Left renal cortex interstitium (tissue), 4 donors: ENCODE measurements at regions not wholly inside any gene's neighbourhood (a gene's known extent, or its start where the extent isn't known, plus 50 kb on each side); places are given as distances from the start of the nearest gene placed in this dataset.
"Not testable (repeated sequence)": the region's sequence is repeated elsewhere in the genome, so short reads cannot be mapped to it uniquely, and the experiment has no call there.

Source experiments
- DNase-seq, 4 donors: peaks; one replicate each; pipeline ENCODE4 v3.0.0-alpha.2; 2013; ENCODE audit warnings: low read depth in 4 of 4, low spot score in 2 of 4, missing footprints in 1 of 4

DNA sequence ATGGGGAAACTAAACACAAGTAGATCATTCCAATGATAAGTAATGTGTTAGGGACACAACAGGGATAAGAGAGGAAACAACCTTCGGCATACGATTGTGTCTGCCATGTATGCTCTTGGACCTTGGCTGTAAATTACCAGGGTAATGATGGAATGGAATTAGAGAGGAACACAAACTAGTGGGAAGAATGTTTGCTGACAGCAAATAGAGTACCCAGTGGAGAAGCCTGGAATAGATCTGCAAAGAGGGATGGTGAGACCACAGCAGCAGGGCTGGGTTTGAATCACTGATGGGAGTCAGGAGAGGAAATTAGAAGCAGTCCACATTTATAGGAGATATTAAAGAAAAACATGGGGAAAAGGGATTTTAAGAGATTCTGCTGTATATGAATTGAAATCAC is 172.8 kb downstream of the LRIG3 start:
- no peak for DNase-seq

DNA sequence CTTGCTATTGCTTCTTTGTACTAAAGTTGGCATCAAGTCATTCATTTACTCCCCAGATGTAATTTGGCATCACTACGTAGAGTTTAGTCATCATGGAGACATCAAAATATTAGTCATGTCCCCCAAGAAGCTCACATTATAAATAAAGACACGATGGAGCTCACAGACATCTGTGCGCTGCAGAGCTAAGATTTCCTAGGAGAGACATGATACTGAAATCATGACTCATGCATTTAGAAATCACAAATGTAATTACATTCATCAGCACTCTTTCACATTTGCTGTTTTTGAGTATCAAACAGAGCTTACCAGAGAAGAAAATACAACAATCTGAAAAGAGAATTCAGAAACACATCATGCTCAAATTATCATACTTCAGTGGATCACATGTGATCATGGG is 169.8 kb downstream of the LRIG3 start:
- DNase-seq = no peak

DNA sequence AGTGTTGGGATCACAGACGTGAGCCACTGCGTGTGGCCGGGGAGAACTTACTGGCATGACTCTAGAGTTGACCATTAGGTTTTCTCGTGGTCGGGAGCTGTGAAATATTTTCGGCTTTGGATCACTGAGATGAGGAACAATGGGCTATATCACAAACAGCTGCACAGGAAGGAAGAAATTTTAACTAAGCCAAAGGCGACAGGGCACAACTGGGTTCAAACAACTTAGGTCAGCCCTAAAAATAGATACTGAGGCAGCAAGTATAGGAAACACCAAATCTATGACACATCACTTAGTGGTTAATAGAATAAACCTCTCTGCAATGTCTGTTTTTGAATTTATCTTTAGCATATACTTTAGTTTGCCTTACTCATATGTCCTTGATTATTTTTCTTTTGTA is 162.9 kb downstream of the LRIG3 start:
- DNase-seq = no peak

DNA sequence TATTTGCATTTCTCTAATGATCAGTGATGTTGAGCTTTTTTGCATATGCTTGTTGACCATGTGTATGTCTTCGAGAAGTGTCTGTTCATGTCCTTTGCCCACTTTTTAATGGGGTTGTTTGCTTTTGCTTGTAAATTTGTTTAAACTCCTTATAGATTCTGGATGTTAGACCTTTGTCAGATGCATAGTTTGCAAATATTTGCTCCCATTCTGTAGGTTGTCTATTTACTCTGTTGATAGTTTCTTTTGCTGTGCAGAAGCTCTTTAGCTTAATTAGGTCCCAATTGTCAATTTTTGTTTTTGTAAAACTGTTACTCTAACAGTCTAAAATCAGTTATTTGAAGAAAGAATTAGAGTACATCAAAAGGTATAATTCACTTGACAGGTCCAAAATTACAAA is 160.6 kb downstream of the LRIG3 start:
- DNase-seq = not testable (repeated sequence)

DNA sequence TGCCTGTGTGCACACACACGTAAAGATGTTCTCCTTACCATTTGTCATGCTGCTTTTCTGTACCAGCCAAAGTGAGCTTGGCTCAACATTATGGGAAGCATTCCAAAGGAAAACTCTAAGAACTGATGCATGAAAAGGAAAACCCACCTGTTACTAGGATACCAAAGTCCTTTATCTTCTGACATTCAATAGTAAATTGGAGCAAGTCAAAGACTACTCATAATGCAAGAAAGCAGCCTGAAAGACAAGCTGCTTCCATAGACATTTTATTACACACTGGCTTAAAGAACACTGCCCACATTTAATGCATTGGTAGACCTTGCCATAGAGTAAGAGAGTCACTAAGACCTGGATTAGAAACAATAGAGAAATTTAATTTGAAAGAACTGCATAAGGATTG is 159.0 kb downstream of the LRIG3 start:
- no peak for DNase-seq

DNA sequence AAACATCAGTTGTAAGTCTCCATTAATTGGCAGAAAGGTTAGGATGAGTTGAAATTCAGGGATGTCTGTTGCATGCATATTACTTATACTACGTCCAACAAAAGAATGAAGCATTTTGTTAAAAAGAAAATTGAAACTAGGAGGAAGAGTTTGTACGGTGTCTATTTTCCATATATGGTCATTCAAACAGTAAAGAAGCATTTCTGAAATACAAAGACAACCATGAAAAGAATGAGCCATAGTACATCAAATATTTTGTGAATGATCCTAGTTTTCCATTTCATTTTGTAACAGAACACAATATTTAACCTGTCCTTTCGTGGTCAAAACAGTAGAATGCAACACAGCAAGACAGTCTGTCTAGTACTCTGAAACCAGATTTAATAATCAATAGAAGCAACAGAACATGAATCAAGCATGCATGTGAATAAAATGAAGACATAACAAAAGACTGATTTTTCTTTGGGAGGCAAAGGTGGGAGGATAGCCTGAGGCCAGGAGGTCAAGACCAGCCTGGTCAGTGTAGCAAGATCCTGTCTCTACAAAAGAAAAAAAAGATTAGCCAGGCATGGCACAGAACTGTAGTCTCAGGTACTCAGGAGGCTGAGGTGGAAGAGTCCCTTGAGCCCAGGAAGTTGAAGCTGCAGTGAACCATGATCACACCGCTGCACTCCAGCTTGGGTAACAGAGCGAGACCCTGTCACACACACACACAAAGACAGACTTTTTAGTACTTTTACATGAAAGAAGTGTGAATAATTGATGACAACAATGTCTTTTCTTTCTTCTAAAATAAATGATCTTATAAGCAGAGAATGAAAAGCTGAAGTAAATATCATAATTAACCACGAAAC is 156.0 kb downstream of the LRIG3 start:
- peak in 1 of 4 donors; percentile 2 for DNase-seq

DNA sequence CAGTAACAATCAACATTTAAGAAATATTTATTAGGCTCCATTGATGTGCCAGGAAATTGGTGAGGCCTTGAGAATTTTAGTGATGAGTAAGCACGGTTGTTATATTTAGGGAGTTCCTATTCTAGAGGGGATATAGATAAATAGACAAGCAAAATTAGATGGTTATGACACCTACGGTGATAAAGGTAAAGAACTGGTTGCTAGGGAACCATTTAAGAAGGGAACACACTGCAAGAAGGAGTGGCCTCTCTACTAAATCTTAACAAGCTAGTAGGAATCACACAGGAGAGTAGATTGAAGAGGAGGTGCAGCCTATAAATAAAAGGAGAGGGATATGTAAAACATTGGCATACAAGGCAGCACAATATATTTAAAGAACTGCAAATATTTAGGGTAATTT is 155.2 kb downstream of the LRIG3 start:
- DNase-seq = no peak

DNA sequence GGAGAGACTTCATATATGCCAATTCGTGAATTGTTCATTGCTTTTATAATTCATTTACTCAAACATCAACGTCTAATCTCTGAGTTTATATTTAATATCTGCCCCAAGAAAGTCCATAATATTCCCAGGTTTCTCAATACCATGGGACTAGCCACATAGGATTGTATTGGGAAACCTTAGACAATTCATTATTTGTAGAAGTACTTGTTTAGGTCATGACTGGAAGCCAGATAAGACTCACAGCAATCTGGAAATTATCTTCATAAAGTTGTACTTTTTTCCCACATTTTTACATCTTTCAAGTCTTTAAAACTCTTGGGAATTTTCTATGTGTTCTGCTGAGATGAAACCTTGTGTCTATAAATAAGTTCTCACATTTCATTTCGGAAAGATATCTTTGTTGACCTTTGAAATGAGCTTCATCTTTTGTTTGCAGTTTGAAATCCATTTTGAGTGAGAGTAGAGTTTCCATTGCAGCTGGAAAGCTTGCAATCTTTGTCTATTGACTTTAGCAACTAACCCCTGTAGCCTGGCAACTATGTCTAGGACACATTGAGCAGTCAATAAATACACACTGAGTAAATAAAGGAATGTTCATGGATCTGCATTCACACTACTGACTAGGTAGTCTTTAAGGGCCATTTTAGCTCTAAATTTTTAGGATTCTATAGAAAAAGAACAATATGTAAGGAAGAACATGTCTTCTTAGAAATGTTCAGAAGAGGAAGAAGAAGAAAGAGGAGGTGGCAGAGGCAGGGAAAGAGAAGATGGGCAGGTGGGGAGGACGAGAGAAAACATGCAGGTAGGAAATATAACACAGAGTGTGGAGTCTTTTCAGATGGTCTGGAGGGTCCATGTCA is 154.4 kb downstream of the LRIG3 start:
- DNase-seq = no peak

DNA sequence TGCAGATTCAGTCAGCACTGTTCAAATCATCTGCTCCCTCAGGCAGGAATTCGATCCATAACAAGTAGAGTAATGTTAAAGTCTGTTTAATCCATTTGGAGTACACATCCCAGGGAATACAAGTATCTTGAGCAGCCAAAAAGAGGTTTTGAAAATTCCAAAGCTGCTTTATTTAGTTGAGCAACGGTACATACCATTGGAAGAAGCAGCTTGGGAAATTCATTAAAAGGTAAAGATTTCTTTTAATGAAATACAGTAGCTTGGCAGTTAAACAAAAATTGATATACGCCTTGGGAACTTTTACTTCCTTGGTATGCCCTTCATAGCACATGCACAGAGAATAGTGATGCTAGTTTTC is 153.8 kb downstream of the LRIG3 start:
- no peak for DNase-seq

DNA sequence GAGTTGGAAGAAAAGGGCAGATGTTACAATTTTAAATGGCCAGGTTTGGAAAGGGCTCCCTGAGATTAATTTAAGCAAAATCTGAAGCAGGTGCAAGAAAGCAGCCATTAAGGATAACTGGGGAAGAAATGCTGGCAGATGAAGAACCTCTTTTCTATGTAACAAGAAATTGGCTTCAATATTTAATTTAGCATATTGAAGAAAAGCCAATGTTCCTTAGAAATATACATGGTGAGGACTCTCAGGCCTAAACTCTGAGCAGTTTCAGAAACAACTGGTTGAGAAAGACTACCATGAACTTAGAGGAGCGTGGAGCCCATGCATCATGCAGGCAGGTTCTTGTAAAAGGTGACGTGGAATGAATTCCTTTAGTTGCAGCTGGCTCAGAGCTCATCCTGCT is 152.8 kb downstream of the LRIG3 start:
- DNase-seq = no peak

DNA sequence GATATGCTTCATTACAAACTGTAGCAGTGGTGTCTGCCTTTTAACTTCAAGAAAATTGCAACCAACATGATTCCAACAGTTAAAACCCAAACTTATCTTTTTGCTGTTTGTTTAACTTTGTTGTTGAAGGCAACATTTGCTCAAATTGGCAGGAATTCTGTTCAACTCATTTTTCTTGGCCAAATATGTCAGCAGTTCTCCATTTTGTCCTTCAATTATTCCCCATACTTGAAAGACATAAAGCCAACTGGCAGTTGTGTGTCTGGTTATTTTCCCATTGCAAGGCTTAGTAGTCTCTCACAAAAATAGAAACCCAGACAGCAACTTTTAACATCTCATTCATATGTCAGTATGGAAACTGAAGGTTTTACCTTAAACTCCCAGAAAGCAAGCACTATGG is 146.3 kb downstream of the LRIG3 start:
- no peak for DNase-seq

DNA sequence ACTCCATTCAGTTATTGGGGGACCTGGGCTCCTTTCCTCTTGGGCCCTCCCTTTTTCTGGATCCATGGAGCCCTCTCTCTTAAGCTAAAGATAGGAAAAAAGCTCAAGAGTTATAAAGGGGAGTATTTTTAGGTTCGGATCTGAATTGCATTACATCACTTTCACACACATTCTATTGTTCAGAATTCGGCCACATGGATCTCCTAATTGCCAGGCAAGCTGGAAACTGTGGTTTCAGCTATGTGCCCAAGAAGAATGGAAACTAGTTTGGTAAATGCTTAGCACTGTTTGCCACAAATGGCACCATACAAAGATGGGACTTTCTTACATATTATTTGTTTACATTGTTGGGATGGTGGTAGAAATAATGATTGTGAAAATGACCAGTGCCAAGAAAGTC is 145.6 kb downstream of the LRIG3 start:
- no peak for DNase-seq

DNA sequence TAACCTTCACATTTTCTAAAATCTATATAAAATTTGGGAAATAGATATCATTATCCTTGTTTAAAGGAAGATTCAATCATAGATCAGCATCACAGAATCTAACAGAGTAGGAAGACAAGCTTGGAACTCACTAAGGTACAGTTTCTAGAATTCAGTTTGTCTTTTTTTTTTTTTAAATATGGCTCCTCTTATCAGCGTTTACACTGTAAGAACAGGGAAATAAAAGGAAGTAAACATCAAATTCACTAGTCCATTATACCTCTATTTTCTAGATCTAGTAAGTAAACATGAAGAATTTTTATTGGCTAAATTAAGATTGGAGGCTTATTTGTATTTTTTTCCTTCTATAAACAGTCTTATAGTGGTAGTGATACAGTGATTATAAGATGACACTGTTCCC is 144.9 kb downstream of the LRIG3 start:
- no peak for DNase-seq

DNA sequence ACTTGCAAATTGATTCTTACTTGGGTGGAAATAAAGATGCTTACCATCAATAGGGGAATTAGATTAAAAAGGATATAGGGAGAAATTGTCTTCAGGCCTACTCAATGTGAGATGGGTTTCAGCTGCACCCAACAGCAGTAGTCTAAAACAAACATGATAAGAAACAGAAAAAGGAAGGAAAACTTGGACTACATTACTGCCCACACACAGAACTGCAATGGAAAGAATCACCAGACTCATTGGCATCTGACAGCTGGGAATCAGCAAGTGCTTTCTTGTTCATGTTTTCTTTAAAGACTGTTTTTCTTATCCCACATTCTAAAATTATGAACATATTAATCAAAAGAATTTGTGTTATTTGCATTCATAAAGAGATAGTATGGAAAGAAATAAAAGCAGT is 144.2 kb downstream of the LRIG3 start:
- DNase-seq = no peak

DNA sequence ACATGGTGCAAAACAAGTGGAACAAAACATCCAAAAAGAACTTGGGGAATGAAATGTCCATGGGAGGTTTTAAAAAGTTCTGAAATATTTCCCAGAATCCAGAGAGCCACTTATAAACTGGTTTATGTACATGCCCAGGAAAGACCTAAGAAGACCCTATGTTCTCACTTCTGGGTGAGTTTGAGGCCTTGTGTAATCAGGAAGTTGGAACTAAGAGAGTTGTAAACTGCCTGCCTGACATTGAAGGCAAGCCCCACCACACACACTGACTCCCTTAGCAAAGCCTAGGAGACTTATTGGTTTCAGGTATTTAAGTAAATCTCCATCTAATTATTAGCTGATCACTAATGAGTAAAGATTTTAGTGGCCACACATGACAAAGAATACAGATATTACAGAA is 142.5 kb downstream of the LRIG3 start:
- no peak for DNase-seq

DNA sequence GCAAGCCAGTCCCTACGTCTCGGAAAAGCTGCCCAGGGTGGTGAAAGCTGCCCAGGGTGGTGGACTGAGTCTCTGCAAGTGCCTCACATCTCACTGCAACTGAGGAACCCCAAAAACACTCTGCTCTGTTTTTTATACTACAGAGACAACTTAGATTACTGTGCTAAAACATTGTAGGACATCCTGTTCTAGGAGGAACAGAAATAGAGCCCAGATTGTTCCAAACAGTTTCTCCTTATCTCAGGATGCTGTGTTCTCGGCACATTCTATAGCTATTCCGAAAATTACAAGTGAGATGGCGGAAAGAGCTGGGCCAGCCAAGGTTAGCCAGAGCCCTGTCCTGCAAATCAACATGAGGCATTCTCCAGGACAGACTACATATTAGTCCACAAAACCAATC is 138.7 kb downstream of the LRIG3 start:
- DNase-seq = no peak

DNA sequence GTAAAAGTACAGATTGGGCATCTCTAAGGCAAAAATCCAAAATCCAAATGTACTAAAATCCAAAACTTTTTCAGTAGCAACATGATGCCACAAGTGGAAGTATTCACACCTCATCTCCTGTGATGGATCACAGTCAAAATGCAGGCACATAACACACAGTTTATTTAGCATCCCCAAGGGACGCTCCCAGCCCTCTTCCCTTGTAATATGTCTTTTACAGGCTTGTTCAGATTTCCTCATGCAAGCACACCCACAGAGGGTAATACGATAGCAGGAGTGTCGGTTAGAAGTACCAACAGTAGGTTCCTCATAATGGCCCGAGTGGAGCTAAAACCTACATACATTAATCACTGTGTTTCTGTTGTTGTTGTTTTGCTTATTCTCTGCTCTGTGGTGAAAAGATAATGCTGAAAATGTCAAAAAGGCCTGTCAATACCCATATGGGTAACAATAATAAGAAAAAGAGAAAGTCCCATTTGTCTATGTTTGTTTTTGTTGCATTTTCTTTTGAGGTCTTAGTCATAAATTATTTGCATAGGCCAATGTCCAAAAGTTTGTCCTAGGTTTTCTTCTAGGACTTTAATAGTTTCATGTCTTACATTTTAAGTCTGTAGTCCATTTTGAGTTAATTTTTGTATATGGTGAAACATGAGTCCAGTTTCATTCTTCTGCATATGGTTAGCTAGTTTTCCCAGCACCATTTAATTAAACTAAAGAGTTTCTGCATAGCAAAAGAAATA is 133.1 kb downstream of the LRIG3 start:
- DNase-seq = no peak

DNA sequence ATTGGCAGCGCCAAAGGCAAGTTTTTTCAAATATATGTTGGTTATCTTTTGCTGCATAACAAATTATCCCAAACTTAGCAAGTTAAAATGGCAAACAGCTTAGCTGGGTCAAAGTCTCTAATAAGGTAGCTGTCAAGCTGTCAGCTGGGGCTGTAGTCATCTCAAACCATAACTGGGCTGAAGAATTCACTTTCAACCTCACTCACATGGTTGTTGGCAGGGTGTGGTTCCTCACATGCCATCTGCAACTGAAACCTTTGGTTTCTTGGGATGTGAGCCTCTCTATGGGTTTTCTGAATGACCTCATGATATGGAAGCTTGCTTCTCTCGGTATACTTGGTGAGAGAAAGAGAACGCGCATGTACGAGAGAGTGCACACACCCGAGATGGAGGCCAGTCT is 125.4 kb downstream of the LRIG3 start:
- no peak for DNase-seq

DNA sequence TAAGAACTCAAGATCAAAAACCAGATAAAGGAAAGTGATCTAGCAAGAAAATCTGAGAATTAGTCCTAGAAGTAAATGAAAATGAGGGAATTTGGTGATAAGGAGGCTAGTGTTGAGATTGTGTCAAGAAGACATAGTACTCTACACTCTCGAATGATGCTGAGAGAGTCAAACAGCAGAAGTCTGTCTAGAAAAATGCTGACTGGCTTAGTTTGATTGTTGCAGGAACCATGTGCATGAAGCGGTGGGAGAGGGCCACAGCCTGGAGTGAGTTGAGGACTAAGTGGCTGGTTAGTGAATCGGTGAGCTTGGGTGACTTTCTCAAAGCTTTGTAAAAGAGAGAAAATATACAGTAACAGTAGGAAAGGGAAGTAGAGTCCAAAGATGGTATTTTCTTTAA is 124.5 kb downstream of the LRIG3 start:
- DNase-seq = no peak

DNA sequence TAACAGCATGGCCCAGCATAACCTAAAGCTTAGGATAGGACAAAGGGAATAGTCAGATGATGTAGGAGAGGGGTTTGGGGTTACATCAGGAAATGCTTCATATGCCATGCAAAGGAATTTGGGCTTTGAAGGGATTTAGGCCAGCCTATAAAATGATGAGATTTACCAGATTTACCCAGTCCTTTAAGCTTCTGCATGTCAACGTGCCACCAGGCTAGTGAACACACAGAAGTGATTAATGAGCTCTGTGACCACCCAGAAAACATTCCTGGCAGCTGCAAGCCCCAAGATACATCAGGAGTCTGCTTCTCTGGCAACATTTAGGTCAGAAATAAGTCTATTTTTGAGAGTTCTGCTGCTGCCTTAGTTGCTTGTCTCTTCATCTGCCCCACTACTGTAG is 118.3 kb downstream of the LRIG3 start:
- no peak for DNase-seq

DNA sequence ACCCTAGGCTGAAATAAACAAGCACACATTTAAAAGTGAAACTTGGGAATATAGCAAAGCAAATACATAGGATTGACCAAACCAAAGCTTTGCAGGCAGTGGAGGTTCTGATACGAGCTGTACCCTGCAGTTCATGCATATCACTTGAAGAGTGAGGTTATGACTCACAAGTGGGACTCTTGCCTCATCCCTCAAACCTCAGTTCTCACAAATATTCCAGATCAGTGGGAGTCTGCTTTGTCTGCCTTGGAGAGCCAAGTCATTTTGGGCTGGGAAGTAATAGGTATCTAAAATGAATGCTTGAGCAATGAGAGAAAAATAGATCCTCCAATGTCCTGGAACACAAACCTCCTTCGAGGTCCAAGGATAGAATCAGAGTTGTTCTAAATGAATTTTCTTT is 116.4 kb downstream of the LRIG3 start:
- no peak for DNase-seq
